ENCODE measurements at regions not wholly inside any gene's neighbourhood (a gene's known extent, or its start where the extent isn't known, plus 50 kb on each side); places are given as distances from the start of the nearest gene placed in this dataset.

DNA sequence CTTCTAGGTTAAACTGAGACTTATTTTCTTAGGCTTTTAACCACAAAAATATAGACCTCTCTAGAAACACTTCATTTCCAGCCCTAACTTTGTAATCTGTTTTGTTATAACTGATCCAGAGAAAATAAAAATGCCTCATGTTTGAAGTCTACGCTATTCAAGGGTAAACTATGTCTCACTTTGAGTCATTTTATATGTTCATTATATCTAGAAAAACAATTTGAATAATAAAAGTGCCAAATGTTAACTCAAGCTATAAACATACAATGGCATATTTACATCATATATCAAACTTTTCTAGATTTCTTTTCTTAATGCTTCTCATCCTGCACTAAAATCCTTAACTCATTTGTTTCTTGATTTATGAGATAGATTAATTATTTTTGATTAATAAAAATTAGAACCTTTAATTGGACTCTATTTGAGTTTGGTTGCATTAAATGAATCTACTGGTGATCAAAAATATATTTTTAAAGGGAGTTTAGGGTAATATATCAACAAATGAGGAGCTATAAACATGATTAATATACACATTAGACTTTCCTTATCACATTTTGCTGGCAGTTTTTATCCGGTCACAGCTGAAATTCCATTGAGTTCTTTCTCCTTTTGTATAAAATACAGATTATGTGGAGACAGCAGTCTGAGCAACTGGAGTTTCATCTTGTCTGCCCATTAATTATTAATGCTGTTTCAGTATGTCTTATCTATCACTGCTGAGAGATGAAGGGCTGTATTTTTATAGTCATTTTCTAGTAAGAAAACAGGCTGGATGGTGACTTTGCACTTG is 246.5 kb downstream of the TBX18 start:
- no peak for TF ChIP-seq ATF2 (tag by site-specific recombination; IDR thresholded peaks at IDR 0.05; ENCODE audit: low read depth)
- no peak for TF ChIP-seq CTCF (tag by site-specific recombination; IDR thresholded peaks at IDR 0.05)
- TF ChIP-seq OSR2 (tag by site-specific recombination; IDR thresholded peaks at IDR 0.05): no peak
- no peak for TF ChIP-seq ZNF560 (tag by site-specific recombination; IDR thresholded peaks at IDR 0.05; ENCODE audit: borderline replicate concordance)
- TF ChIP-seq GLI2 (tag by site-specific recombination; IDR thresholded peaks at IDR 0.05; ENCODE audit: borderline replicate concordance, low read depth): no peak
- TF ChIP-seq ZBTB8A (tag by site-specific recombination; IDR thresholded peaks at IDR 0.05): no peak
- TF ChIP-seq, protein P1, sequence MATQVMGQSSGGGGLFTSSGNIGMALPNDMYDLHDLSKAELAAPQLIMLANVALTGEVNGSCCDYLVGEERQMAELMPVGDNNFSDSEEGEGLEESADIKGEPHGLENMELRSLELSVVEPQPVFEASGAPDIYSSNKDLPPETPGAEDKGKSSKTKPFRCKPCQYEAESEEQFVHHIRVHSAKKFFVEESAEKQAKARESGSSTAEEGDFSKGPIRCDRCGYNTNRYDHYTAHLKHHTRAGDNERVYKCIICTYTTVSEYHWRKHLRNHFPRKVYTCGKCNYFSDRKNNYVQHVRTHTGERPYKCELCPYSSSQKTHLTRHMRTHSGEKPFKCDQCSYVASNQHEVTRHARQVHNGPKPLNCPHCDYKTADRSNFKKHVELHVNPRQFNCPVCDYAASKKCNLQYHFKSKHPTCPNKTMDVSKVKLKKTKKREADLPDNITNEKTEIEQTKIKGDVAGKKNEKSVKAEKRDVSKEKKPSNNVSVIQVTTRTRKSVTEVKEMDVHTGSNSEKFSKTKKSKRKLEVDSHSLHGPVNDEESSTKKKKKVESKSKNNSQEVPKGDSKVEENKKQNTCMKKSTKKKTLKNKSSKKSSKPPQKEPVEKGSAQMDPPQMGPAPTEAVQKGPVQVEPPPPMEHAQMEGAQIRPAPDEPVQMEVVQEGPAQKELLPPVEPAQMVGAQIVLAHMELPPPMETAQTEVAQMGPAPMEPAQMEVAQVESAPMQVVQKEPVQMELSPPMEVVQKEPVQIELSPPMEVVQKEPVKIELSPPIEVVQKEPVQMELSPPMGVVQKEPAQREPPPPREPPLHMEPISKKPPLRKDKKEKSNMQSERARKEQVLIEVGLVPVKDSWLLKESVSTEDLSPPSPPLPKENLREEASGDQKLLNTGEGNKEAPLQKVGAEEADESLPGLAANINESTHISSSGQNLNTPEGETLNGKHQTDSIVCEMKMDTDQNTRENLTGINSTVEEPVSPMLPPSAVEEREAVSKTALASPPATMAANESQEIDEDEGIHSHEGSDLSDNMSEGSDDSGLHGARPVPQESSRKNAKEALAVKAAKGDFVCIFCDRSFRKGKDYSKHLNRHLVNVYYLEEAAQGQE (tag by site-specific recombination; IDR thresholded peaks at IDR 0.05): no peak
- TF ChIP-seq, protein P2, sequence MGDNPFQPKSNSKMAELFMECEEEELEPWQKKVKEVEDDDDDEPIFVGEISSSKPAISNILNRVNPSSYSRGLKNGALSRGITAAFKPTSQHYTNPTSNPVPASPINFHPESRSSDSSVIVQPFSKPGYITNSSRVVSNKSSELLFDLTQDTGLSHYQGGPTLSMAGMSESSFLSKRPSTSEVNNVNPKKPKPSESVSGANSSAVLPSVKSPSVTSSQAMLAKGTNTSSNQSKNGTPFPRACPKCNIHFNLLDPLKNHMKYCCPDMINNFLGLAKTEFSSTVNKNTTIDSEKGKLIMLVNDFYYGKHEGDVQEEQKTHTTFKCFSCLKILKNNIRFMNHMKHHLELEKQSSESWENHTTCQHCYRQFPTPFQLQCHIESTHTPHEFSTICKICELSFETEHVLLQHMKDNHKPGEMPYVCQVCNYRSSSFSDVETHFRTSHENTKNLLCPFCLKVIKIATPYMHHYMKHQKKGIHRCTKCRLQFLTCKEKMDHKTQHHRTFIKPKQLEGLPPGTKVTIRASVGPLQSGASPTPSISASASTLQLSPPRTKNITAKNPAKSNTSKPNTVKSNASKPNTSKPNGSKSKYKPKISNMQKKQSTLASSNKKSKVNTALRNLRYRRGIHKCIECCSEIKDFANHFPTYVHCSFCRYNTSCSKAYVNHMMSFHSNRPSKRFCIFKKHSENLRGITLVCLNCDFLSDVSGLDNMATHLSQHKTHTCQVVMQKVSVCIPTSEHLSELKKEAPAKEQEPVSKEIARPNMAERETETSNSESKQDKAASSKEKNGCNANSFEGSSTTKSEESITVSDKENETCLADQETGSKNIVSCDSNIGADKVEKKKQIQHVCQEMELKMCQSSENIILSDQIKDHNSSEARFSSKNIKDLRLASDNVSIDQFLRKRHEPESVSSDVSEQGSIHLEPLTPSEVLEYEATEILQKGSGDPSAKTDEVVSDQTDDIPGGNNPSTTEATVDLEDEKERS (tag by site-specific recombination; IDR thresholded peaks at IDR 0.05): no peak
- no peak for TF ChIP-seq ZNF138 (tag by site-specific recombination; IDR thresholded peaks at IDR 0.05; ENCODE audit: borderline replicate concordance)
- TF ChIP-seq RBAK (tag by site-specific recombination; IDR thresholded peaks at IDR 0.05): no peak
- no peak for TF ChIP-seq MZF1 (tag by site-specific recombination; IDR thresholded peaks at IDR 0.05; ENCODE audit: borderline replicate concordance)
- no peak for TF ChIP-seq ZNF530 (tag by site-specific recombination; IDR thresholded peaks at IDR 0.05; ENCODE audit: low read depth)
- TF ChIP-seq ZBTB21 (tag by site-specific recombination; IDR thresholded peaks at IDR 0.05): no peak

Measured in HEK293 (cell line).